ENCODE measurements at regions not wholly inside any gene's neighbourhood (a gene's known extent, or its start where the extent isn't known, plus 50 kb on each side); places are given as distances from the start of the nearest gene placed in this dataset.
A peak's percentile ranks its signal among the peaks of the same experiment; 100 is the strongest.
"Not testable (repeated sequence)": the region's sequence is repeated elsewhere in the genome, so short reads cannot be mapped to it uniquely, and the experiment has no call there.

- FAIRE-seq, result not testable (repeated sequence)
Measured at GRCh38 chrX:89350024-89350423, 571.7 kb upstream of the TGIF2LX start.

- FAIRE-seq, result not testable (repeated sequence)
Measured at GRCh38 chrX:89369904-89370303, 551.8 kb upstream of the TGIF2LX start.

GRCh38 chrX:89393004-89393403, 528.7 kb upstream of the TGIF2LX start:
- not testable (repeated sequence) for FAIRE-seq

GRCh38 chrX:89402818-89403217, 518.9 kb upstream of the TGIF2LX start:
- FAIRE-seq, result peak; percentile 43

DNA sequence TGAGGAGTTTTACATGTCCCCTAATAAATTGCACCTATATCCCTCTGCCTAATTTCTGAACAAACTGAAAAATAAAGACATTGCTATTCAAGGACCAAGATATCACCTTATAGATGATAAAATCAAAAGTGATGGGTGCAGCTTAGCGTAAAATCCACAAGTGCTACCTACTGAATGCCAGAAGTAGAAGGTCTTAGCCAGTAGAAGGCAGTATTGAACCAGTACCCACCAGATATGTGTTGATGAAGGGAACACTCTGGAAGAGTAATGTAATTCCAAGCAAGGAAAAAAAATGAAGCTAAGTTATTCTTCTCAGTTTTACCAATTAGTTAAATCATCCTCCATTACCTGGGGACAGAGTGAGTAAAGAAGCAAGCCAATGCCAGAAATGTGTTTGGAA, 516.6 kb upstream of the TGIF2LX start:
- FAIRE-seq, result peak; percentile 5

GRCh38 chrX:89416930-89417329, 504.8 kb upstream of the TGIF2LX start:
- FAIRE-seq, result not testable (repeated sequence)

DNA sequence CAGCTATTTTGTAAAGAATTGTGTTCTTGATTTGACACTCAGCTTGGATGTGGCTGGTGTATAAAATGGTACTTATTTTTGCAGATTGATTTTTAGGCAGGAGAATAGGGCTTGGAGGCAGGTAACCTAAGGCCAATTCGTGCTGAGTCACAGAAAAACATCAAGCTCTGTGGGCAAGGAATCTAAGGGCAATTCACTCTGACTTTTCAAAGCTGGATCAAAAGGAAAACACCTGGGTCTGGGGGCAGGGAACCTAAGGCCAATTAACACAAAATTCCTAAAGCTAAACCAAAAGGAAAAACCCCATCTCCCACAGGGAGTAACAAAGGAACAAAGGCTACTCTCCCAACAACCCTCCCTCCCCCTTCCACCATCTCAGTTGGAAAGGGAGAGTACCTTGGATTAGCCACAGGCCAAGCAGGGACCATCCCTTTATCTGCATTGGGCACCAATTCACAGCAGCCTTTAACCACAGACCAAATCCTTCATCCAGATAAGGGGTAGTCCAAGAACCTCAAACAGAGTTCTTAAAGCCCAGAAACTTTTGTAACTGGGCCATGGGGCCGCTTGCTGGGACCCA, 489.0 kb upstream of the TGIF2LX start:
- FAIRE-seq, result not testable (repeated sequence)
